ENCODE measurements at regions not wholly inside any gene's neighbourhood (a gene's known extent, or its start where the extent isn't known, plus 50 kb on each side); places are given as distances from the start of the nearest gene placed in this dataset.

DNA sequence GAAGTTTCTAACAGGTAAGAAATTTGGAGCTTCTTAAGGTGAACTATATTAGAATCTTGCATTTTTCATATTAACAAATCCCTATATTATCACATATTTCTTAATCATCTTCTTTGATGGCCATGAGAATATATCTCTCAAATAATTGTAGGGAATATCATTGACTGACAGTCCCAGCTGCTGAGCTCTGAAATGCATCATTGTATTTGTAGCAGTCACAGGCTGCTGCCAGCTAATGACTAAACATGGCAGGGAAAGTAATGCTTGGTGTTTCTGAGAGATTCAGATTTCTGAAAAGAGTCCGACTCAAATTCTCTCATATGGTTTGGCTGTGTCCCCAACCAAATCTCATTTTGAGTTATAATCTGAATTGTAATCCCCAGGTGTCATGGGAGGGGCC is 171.9 kb downstream of the TRAM1L1 start:
- no peak for TF ChIP-seq POLR2A (IDR thresholded peaks at IDR 0.05)
- TF ChIP-seq, protein P1, sequence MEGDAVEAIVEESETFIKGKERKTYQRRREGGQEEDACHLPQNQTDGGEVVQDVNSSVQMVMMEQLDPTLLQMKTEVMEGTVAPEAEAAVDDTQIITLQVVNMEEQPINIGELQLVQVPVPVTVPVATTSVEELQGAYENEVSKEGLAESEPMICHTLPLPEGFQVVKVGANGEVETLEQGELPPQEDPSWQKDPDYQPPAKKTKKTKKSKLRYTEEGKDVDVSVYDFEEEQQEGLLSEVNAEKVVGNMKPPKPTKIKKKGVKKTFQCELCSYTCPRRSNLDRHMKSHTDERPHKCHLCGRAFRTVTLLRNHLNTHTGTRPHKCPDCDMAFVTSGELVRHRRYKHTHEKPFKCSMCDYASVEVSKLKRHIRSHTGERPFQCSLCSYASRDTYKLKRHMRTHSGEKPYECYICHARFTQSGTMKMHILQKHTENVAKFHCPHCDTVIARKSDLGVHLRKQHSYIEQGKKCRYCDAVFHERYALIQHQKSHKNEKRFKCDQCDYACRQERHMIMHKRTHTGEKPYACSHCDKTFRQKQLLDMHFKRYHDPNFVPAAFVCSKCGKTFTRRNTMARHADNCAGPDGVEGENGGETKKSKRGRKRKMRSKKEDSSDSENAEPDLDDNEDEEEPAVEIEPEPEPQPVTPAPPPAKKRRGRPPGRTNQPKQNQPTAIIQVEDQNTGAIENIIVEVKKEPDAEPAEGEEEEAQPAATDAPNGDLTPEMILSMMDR (IDR thresholded peaks at IDR 0.05) = no peak
